ENCODE measurements at regions not wholly inside any gene's neighbourhood (a gene's known extent, or its start where the extent isn't known, plus 50 kb on each side); places are given as distances from the start of the nearest gene placed in this dataset.

- Mint-ChIP-seq H3K27ac (no peak overlapping the region), H3K27me3 (no peaks in the 10 kb centered on the region), H3K9me3 (peaks cover 3 to 14% (median 10%) of the 10 kb centered on the region in 7 donors), H3K4me3 (no peak overlapping the region), H3K36me3 (no peaks in the 10 kb centered on the region), H3K4me1 (no peaks in the 10 kb centered on the region)
- no peak overlapping the region for H3K27ac ChIP-seq (ENCODE audit: insufficient read depth, low read length, poor library complexity, severe bottlenecking)
- H3K4me1 ChIP-seq (ENCODE audit: control insufficient read depth, insufficient read depth, low read length, poor library complexity, severe bottlenecking): no peaks in the 10 kb centered on the region
- H3K36me3 ChIP-seq (ENCODE audit: control insufficient read depth, insufficient read depth, low read length): no peaks in the 10 kb centered on the region
- no peak for DNase-seq
- H3K4me3 ChIP-seq (ENCODE audit: low read depth, low read length): no peak overlapping the region
- H3K27me3 ChIP-seq (ENCODE audit: control insufficient read depth, insufficient read depth, low read length): no peaks in the 10 kb centered on the region
- H3K9me3 ChIP-seq (ENCODE audit: control insufficient read depth in 2 of 2, low read length in 2 of 2): peaks cover 0 to 2% of the 10 kb centered on the region in 2 experiments
- no peak for ATAC-seq (ENCODE audit: low read depth in 2 of 2)
These were observed 1305.3 kb downstream of the SLITRK5 start for GRCh38 chr13:88976466-88976865.

- Mint-ChIP-seq H3K4me1 (no peaks in the 10 kb centered on the region), H3K27me3 (no peaks in the 10 kb centered on the region), H3K9me3 (peaks cover 0 to 13% (median 8%) of the 10 kb centered on the region in 7 donors), H3K36me3 (no peaks in the 10 kb centered on the region), H3K4me3 (no peak overlapping the region), H3K27ac (no peak overlapping the region)
- Histone ChIP-seq H3K4me1 (ENCODE audit: control insufficient read depth, insufficient read depth, low read length, poor library complexity, severe bottlenecking) (no peaks in the 10 kb centered on the region), H3K27ac (ENCODE audit: insufficient read depth, low read length, poor library complexity, severe bottlenecking) (no peak overlapping the region), H3K9me3 (ENCODE audit: control insufficient read depth in 2 of 2, low read length in 2 of 2) (peaks cover 0 to 2% of the 10 kb centered on the region in 2 experiments), H3K36me3 (ENCODE audit: control insufficient read depth, insufficient read depth, low read length) (no peaks in the 10 kb centered on the region), H3K4me3 (ENCODE audit: low read depth, low read length) (no peak overlapping the region), H3K27me3 (ENCODE audit: control insufficient read depth, insufficient read depth, low read length) (no peaks in the 10 kb centered on the region)
- DNase-seq: no peak
- no peak for ATAC-seq (ENCODE audit: low read depth in 2 of 2)
These were observed 1307.4 kb downstream of the SLITRK5 start for GRCh38 chr13:88978607-88979006.

- H3K9me3 Mint-ChIP-seq: peaks cover 0 to 11% (median 6%) of the 10 kb centered on the region in 7 donors
- no peaks in the 10 kb centered on the region for H3K4me1 ChIP-seq (ENCODE audit: control insufficient read depth, insufficient read depth, low read length, poor library complexity, severe bottlenecking)
- H3K36me3 ChIP-seq (ENCODE audit: control insufficient read depth, insufficient read depth, low read length): no peaks in the 10 kb centered on the region
- no peaks in the 10 kb centered on the region for H3K27me3 Mint-ChIP-seq
- H3K36me3 Mint-ChIP-seq: no peaks in the 10 kb centered on the region
- H3K4me3 ChIP-seq (ENCODE audit: low read depth, low read length): no peak overlapping the region
- H3K4me1 Mint-ChIP-seq: no peaks in the 10 kb centered on the region
- no peak for ATAC-seq (ENCODE audit: low read depth in 2 of 2)
- no peak overlapping the region for H3K27ac ChIP-seq (ENCODE audit: insufficient read depth, low read length, poor library complexity, severe bottlenecking)
- H3K4me3 Mint-ChIP-seq: no peak overlapping the region
- H3K9me3 ChIP-seq (ENCODE audit: control insufficient read depth in 2 of 2, low read length in 2 of 2): peaks cover 0 to 2% of the 10 kb centered on the region in 2 experiments
- no peaks in the 10 kb centered on the region for H3K27me3 ChIP-seq (ENCODE audit: control insufficient read depth, insufficient read depth, low read length)
- no peak for DNase-seq
- no peak overlapping the region for H3K27ac Mint-ChIP-seq
These were observed 1308.4 kb downstream of the SLITRK5 start for GRCh38 chr13:88979465-88980175.

GRCh38 chr13:89003656-89004055 is 1332.5 kb downstream of the SLITRK5 start:
- H3K27ac ChIP-seq (ENCODE audit: insufficient read depth, low read length, poor library complexity, severe bottlenecking): no peak overlapping the region
- no peaks in the 10 kb centered on the region for H3K27me3 Mint-ChIP-seq
- H3K27me3 ChIP-seq (ENCODE audit: control insufficient read depth, insufficient read depth, low read length): no peaks in the 10 kb centered on the region
- H3K9me3 Mint-ChIP-seq: peaks cover 0 to 9% (median 2%) of the 10 kb centered on the region in 7 donors
- H3K4me3 ChIP-seq (ENCODE audit: low read depth, low read length): no peak overlapping the region
- ATAC-seq (ENCODE audit: low read depth in 2 of 2) (no peak), DNase-seq (no peak)
- no peaks in the 10 kb centered on the region for H3K36me3 ChIP-seq (ENCODE audit: control insufficient read depth, insufficient read depth, low read length)
- no peaks in the 10 kb centered on the region for H3K9me3 ChIP-seq (ENCODE audit: control insufficient read depth in 2 of 2, low read length in 2 of 2)
- H3K4me3 Mint-ChIP-seq: no peak overlapping the region
- H3K27ac Mint-ChIP-seq: no peak overlapping the region
- no peaks in the 10 kb centered on the region for H3K36me3 Mint-ChIP-seq
- H3K4me1 ChIP-seq (ENCODE audit: control insufficient read depth, insufficient read depth, low read length, poor library complexity, severe bottlenecking): no peaks in the 10 kb centered on the region
- H3K4me1 Mint-ChIP-seq: no peaks in the 10 kb centered on the region

GRCh38 chr13:89011615-89012014 is 1340.4 kb downstream of the SLITRK5 start:
- no peaks in the 10 kb centered on the region for H3K27me3 ChIP-seq (ENCODE audit: control insufficient read depth, insufficient read depth, low read length)
- Mint-ChIP-seq H3K4me3 (no peak overlapping the region), H3K36me3 (no peaks in the 10 kb centered on the region), H3K4me1 (no peaks in the 10 kb centered on the region), H3K9me3 (peaks cover 0 to 6% (median 3%) of the 10 kb centered on the region in 7 donors), H3K27ac (no peak overlapping the region), H3K27me3 (no peaks in the 10 kb centered on the region)
- H3K27ac ChIP-seq (ENCODE audit: insufficient read depth, low read length, poor library complexity, severe bottlenecking): no peak overlapping the region
- H3K4me1 ChIP-seq (ENCODE audit: control insufficient read depth, insufficient read depth, low read length, poor library complexity, severe bottlenecking): no peaks in the 10 kb centered on the region
- DNase-seq: no peak
- peaks cover 2 to 9% of the 10 kb centered on the region in 2 experiments for H3K9me3 ChIP-seq (ENCODE audit: control insufficient read depth in 2 of 2, low read length in 2 of 2)
- no peak overlapping the region for H3K4me3 ChIP-seq (ENCODE audit: low read depth, low read length)
- ATAC-seq (ENCODE audit: low read depth in 2 of 2): no peak
- no peaks in the 10 kb centered on the region for H3K36me3 ChIP-seq (ENCODE audit: control insufficient read depth, insufficient read depth, low read length)

GRCh38 chr13:89027694-89028306 is 1356.6 kb downstream of the SLITRK5 start:
- Mint-ChIP-seq H3K9me3 (peaks cover 0 to 23% (median 13%) of the 10 kb centered on the region in 7 donors), H3K4me3 (no peak overlapping the region), H3K4me1 (no peaks in the 10 kb centered on the region), H3K36me3 (no peaks in the 10 kb centered on the region), H3K27me3 (no peaks in the 10 kb centered on the region), H3K27ac (peak overlapping the region in 1 of 3 donors; percentile 26)
- H3K27me3 ChIP-seq (ENCODE audit: control insufficient read depth, insufficient read depth, low read length): no peaks in the 10 kb centered on the region
- H3K4me1 ChIP-seq (ENCODE audit: control insufficient read depth, insufficient read depth, low read length, poor library complexity, severe bottlenecking): no peaks in the 10 kb centered on the region
- no peak overlapping the region for H3K27ac ChIP-seq (ENCODE audit: insufficient read depth, low read length, poor library complexity, severe bottlenecking)
- peaks cover 3 to 5% of the 10 kb centered on the region in 2 experiments for H3K9me3 ChIP-seq (ENCODE audit: control insufficient read depth in 2 of 2, low read length in 2 of 2)
- H3K36me3 ChIP-seq (ENCODE audit: control insufficient read depth, insufficient read depth, low read length): no peaks in the 10 kb centered on the region
- DNase-seq: no peak
- no peak overlapping the region for H3K4me3 ChIP-seq (ENCODE audit: low read depth, low read length)
- ATAC-seq (ENCODE audit: low read depth in 2 of 2): no peak

GRCh38 chr13:89029062-89029461 is 1357.9 kb downstream of the SLITRK5 start:
- Mint-ChIP-seq H3K4me1 (no peaks in the 10 kb centered on the region), H3K27me3 (no peaks in the 10 kb centered on the region), H3K4me3 (no peak overlapping the region), H3K27ac (no peak overlapping the region), H3K9me3 (peaks cover 0 to 32% (median 13%) of the 10 kb centered on the region in 7 donors), H3K36me3 (no peaks in the 10 kb centered on the region)
- DNase-seq (no peak), ATAC-seq (ENCODE audit: low read depth in 2 of 2) (no peak)
- H3K27me3 ChIP-seq (ENCODE audit: control insufficient read depth, insufficient read depth, low read length): no peaks in the 10 kb centered on the region
- H3K4me3 ChIP-seq (ENCODE audit: low read depth, low read length): no peak overlapping the region
- H3K36me3 ChIP-seq (ENCODE audit: control insufficient read depth, insufficient read depth, low read length): no peaks in the 10 kb centered on the region
- no peaks in the 10 kb centered on the region for H3K4me1 ChIP-seq (ENCODE audit: control insufficient read depth, insufficient read depth, low read length, poor library complexity, severe bottlenecking)
- no peak overlapping the region for H3K27ac ChIP-seq (ENCODE audit: insufficient read depth, low read length, poor library complexity, severe bottlenecking)
- peaks cover 3 to 5% of the 10 kb centered on the region in 2 experiments for H3K9me3 ChIP-seq (ENCODE audit: control insufficient read depth in 2 of 2, low read length in 2 of 2)

GRCh38 chr13:89034015-89034414 is 1362.8 kb downstream of the SLITRK5 start:
- Mint-ChIP-seq H3K4me1 (no peaks in the 10 kb centered on the region), H3K9me3 (peaks cover 4 to 21% (median 12%) of the 10 kb centered on the region in 7 donors), H3K36me3 (no peaks in the 10 kb centered on the region), H3K4me3 (no peak overlapping the region), H3K27me3 (no peaks in the 10 kb centered on the region), H3K27ac (no peak overlapping the region)
- no peak overlapping the region for H3K27ac ChIP-seq (ENCODE audit: insufficient read depth, low read length, poor library complexity, severe bottlenecking)
- H3K4me3 ChIP-seq (ENCODE audit: low read depth, low read length): no peak overlapping the region
- no peaks in the 10 kb centered on the region for H3K4me1 ChIP-seq (ENCODE audit: control insufficient read depth, insufficient read depth, low read length, poor library complexity, severe bottlenecking)
- DNase-seq (no peak), ATAC-seq (ENCODE audit: low read depth in 2 of 2) (no peak)
- no peaks in the 10 kb centered on the region for H3K9me3 ChIP-seq (ENCODE audit: control insufficient read depth in 2 of 2, low read length in 2 of 2)
- no peaks in the 10 kb centered on the region for H3K36me3 ChIP-seq (ENCODE audit: control insufficient read depth, insufficient read depth, low read length)
- H3K27me3 ChIP-seq (ENCODE audit: control insufficient read depth, insufficient read depth, low read length): no peaks in the 10 kb centered on the region

Data from CD4-positive, CD25-positive, alpha-beta regulatory T cell (primary cell).